ENCODE measurements at regions not wholly inside any gene's neighbourhood (a gene's known extent, or its start where the extent isn't known, plus 50 kb on each side); places are given as distances from the start of the nearest gene placed in this dataset.

DNA sequence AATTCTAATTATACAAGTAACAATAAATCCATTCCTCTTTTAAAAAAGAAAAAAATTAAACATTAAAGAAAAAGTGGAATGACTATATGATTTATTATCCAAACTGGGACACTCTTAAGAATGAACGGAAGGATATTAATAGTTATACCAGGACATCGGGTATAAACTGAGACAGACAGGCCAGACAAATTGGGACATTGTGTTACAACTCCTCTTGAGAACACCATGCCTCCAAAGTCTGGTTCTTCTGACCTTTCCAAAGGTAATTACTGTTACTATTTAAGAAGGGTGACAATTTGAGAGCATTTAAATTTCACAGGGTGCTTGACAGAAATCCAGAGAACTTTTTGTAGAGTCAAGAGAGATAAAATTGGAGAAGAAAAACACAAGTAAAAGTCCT is 132.1 kb upstream of the MARCHF11 start:
- peaks cover 2% of the 10 kb centered on the region for H3K9me3 Mint-ChIP-seq

DNA sequence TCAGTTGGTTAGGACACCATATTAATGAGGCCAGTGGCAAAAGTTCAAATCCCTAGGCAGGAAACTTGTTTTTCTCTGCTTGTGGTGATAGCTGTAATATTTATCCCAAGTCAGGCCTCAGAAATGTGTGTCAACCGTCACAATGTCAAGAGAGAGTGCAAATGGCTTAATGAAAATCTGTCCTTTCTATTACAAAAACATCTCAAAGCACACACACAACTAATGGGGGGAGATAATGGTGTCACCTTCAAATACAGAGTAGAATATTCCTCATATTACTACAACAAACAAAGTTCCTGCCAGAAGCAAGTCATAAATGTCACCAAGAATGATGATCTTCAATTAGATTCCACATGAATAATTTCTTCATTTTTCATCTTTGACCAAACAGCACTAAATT is 127.2 kb upstream of the MARCHF11 start:
- H3K36me3 Mint-ChIP-seq (ENCODE audit: low read depth): no peaks in the 10 kb centered on the region
- no peak overlapping the region for H3K27ac Mint-ChIP-seq
- no peaks in the 10 kb centered on the region for H3K9me3 Mint-ChIP-seq
- H3K4me1 Mint-ChIP-seq (ENCODE audit: low read depth): no peaks in the 10 kb centered on the region
- no peaks in the 10 kb centered on the region for H3K27me3 Mint-ChIP-seq
- DNase-seq (no peak), ATAC-seq (no peak)
- ChIA-PET CTCF (no interaction called here), POLR2A (no interaction called here)
- H3K4me3 Mint-ChIP-seq: no peak overlapping the region
- TF ChIP-seq, protein P1, sequence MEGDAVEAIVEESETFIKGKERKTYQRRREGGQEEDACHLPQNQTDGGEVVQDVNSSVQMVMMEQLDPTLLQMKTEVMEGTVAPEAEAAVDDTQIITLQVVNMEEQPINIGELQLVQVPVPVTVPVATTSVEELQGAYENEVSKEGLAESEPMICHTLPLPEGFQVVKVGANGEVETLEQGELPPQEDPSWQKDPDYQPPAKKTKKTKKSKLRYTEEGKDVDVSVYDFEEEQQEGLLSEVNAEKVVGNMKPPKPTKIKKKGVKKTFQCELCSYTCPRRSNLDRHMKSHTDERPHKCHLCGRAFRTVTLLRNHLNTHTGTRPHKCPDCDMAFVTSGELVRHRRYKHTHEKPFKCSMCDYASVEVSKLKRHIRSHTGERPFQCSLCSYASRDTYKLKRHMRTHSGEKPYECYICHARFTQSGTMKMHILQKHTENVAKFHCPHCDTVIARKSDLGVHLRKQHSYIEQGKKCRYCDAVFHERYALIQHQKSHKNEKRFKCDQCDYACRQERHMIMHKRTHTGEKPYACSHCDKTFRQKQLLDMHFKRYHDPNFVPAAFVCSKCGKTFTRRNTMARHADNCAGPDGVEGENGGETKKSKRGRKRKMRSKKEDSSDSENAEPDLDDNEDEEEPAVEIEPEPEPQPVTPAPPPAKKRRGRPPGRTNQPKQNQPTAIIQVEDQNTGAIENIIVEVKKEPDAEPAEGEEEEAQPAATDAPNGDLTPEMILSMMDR (IDR thresholded peaks at IDR 0.05): no peak
- intact Hi-C loops (cut with micrococcal nuclease): no loop called here

More for the DNA sequence above, 132.1 kb upstream of the MARCHF11 start:
- ChIA-PET POLR2A (no interaction called here), CTCF (no interaction called here)
- peaks cover 1% of the 10 kb centered on the region for H3K27me3 Mint-ChIP-seq
- H3K36me3 Mint-ChIP-seq (ENCODE audit: low read depth): no peaks in the 10 kb centered on the region
- ATAC-seq (no peak), DNase-seq (no peak)
- H3K4me1 Mint-ChIP-seq (ENCODE audit: low read depth): no peaks in the 10 kb centered on the region
- TF ChIP-seq, protein P1 (IDR thresholded peaks at IDR 0.05): no peak
- intact Hi-C loops (cut with micrococcal nuclease): no loop called here
- no peak overlapping the region for H3K27ac Mint-ChIP-seq
- no peak overlapping the region for H3K4me3 Mint-ChIP-seq

DNA sequence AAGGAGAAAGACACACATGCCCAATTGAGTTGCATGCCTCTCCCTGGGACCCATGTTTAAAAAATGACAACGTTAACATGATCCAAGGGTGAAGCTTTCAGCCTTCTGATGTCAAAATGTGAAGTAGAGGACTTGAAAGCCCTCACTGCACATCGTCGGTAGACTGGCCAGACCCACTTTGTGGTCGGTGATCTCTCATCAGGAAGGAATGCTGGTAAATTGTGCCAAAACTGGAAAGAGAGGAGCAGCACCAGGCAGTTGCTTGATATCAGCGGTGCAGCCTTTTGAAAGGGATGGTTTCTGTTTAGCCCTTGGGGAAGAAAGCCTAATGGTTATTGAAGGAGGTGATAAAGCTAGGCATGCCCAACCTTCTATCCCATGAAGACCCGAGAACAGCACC is 125.3 kb upstream of the MARCHF11 start:
- no peak overlapping the region for H3K27ac Mint-ChIP-seq
- POLR2A ChIA-PET: no interaction called here
- CTCF ChIA-PET: interaction anchor here (0.6 kb wide), 1 partner anchor 144 kb away, joined by 3 read pairs; no protein-coding TSS in a partner anchor
- intact Hi-C loops (cut with micrococcal nuclease): no loop called here
- no peaks in the 10 kb centered on the region for H3K27me3 Mint-ChIP-seq
- TF ChIP-seq, protein P1 (IDR thresholded peaks at IDR 0.05): no peak
- no peak for DNase-seq
- no peaks in the 10 kb centered on the region for H3K9me3 Mint-ChIP-seq
- H3K4me1 Mint-ChIP-seq (ENCODE audit: low read depth): no peaks in the 10 kb centered on the region
- no peaks in the 10 kb centered on the region for H3K36me3 Mint-ChIP-seq (ENCODE audit: low read depth)
- no peak overlapping the region for H3K4me3 Mint-ChIP-seq
- no peak for ATAC-seq

DNA sequence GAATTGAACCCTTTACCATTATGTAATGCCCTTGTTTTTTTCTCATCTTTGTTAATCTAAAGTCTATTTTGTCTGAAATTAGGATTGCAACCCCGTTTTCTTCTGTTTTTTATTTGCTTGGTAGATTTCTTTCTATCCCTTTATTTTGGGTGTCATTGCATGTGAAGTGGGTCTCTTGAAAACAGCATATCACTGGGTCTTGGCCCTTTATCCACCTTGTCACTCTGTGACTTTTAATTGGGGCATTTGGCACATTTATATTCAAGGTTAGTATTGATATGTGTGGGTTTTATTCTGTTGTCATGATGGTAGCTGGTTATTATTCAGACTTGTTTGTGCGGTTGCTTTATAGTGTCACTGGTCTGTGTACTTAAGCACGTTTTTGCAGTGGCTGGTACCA is 117.4 kb upstream of the MARCHF11 start:
- ChIA-PET POLR2A (no interaction called here), CTCF (no interaction called here)
- no peaks in the 10 kb centered on the region for H3K36me3 Mint-ChIP-seq (ENCODE audit: low read depth)
- peaks cover 22% of the 10 kb centered on the region for H3K9me3 Mint-ChIP-seq
- H3K4me3 Mint-ChIP-seq: no peak overlapping the region
- H3K27me3 Mint-ChIP-seq: peaks cover 1% of the 10 kb centered on the region
- intact Hi-C loops (cut with micrococcal nuclease): no loop called here
- TF ChIP-seq, protein P1 (IDR thresholded peaks at IDR 0.05): no peak
- H3K4me1 Mint-ChIP-seq (ENCODE audit: low read depth): no peaks in the 10 kb centered on the region
- no peak for DNase-seq
- no peak overlapping the region for H3K27ac Mint-ChIP-seq
- no peak for ATAC-seq

DNA sequence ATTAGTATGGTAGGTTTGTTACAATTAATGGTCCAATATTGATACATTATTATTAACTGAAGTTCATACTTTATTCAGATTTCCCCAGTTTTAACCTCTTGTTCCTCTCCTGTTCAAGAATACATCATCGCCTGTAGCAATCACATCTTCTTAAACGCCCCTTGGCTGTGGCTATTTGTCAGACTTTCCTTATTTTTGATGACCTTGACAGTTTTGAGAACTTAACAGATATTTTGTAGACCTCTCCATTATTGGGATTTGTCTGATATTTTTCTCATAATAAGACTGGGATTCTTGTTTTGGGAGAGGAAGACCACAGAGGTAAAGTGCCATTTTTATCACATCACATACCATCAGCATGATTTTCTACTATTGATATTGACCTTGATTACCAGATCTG is 112.3 kb upstream of the MARCHF11 start:
- DNase-seq (no peak), ATAC-seq (no peak)
- Mint-ChIP-seq H3K4me1 (ENCODE audit: low read depth) (no peaks in the 10 kb centered on the region), H3K27ac (no peak overlapping the region), H3K27me3 (peaks cover 1% of the 10 kb centered on the region), H3K9me3 (peaks cover 9% of the 10 kb centered on the region), H3K36me3 (ENCODE audit: low read depth) (no peaks in the 10 kb centered on the region), H3K4me3 (no peak overlapping the region)
- POLR2A ChIA-PET: no interaction called here
- TF ChIP-seq, protein P1 (IDR thresholded peaks at IDR 0.05): no peak
- intact Hi-C loops (cut with micrococcal nuclease): no loop called here
- CTCF ChIA-PET: no interaction called here

Data from activated CD8-positive, alpha-beta T cell treated with anti-CD3 and anti-CD28 coated beads for 36 hours (primary cell).